ENCODE measurements at regions not wholly inside any gene's neighbourhood (a gene's known extent, or its start where the extent isn't known, plus 50 kb on each side); places are given as distances from the start of the nearest gene placed in this dataset.
"Not testable (repeated sequence)": the region's sequence is repeated elsewhere in the genome, so short reads cannot be mapped to it uniquely, and the experiment has no call there.

DNA sequence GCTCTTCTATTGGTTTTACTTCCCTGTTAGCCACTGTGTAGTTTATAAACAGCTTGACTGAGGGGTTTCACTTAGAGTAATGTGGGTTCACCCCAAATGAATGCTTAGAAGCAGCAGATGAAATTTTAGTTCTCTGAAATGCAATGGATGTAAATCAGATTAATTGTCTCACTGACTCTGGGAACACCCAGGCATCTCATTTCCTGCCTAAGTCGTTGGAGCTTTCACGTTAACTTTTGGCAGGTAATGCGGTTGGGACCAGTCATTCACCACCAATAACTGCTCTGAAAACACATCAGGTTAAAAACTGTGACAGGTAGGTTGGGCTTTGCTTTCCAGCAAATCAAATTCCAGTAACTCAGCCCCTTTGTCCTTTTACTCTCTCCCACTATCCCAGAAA, 775.4 kb downstream of the NTRK3 start:
- peaks cover 0 to 2% (median 0%) of the 10 kb centered on the region in 4 donors for H3K4me1 Mint-ChIP-seq
- H3K27ac Mint-ChIP-seq, result no peak overlapping the region
- no peak for ATAC-seq
- no peaks in the 10 kb centered on the region for H3K36me3 Mint-ChIP-seq
- peaks cover 0 to 9% (median 1%) of the 10 kb centered on the region in 9 donors for H3K9me3 Mint-ChIP-seq
- H3K27me3 Mint-ChIP-seq, result peaks cover 0 to 30% (median 12%) of the 10 kb centered on the region in 5 donors
- POLR2A ChIA-PET, result no interaction called here
- no peak overlapping the region for H3K4me3 Mint-ChIP-seq
- no peak for DNase-seq

DNA sequence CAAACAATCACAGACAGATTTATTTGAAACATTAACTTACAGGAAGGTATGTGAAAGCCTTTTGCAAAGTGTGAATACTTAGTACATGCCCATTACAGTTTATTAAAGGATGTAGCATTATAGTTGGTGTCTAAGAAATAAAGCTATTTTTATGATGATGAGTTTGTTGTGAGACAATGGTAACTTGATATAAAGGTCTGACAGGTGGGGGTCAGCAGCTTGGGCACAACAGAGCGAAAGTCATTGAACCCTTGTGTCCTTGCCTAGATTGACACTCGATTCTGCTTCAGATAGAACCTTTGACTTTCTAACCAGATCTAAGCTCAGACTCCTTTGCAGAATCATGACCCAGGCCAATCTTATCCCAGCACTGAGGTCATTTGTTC, 777.9 kb downstream of the NTRK3 start:
- no peak overlapping the region for H3K27ac Mint-ChIP-seq
- peaks cover 0 to 28% (median 12%) of the 10 kb centered on the region in 5 donors for H3K27me3 Mint-ChIP-seq
- peaks cover 0 to 9% (median 0%) of the 10 kb centered on the region in 9 donors for H3K9me3 Mint-ChIP-seq
- no peak overlapping the region for H3K4me3 Mint-ChIP-seq
- POLR2A ChIA-PET, result no interaction called here
- DNase-seq, result no peak
- ATAC-seq, result no peak
- H3K4me1 Mint-ChIP-seq, result peaks cover 0 to 2% (median 0%) of the 10 kb centered on the region in 4 donors
- no peaks in the 10 kb centered on the region for H3K36me3 Mint-ChIP-seq

DNA sequence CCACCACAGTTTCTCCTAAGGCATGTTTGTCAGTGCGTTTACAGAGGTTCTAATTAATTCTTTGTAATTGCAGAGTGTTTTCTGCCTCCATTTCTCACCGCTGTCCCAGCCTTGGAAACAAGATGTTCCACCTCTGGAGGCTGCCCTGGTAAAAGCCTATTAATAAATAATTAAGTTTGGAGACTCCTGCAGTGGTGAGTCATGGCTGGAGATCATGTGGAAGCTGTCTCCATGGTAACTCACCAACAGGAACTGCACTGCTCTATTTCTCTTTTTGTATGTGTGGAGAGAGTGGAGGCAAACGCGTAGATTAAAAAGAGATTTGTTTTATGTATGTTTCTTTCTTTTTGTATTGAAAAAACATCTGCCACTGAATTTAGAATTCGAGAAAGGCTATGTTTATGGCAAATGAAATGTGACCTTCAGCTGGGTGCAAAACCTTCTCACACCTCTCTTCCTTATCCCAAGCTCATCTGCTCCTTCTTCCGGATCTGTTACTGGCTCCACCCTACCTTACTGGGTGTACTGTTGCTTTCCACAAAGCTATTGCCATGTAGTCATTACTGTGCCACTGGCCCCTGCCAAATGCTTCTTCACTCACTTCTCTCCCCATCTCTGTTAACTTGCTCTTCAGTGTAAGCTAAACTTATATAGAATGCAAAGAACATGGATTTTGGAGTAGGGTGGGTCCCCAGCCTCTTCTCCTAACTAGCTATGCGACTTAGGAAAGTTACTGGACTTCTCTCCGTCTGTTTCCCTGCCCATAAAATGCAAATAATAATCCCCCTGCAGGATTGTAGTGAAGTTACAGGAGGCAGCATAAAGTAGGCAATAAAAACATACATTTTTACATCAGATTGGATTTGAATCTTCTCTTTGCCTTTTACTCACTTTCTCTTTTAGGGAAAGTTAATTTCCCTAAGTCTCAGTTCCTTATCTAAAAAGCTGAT, 778.5 kb downstream of the NTRK3 start:
- Mint-ChIP-seq H3K27ac (no peak overlapping the region), H3K27me3 (peaks cover 0 to 22% (median 8%) of the 10 kb centered on the region in 5 donors), H3K9me3 (peaks cover 0 to 9% (median 0%) of the 10 kb centered on the region in 9 donors), H3K4me3 (no peak overlapping the region), H3K4me1 (peaks cover 0 to 2% (median 0%) of the 10 kb centered on the region in 4 donors), H3K36me3 (no peaks in the 10 kb centered on the region)
- POLR2A ChIA-PET, result no interaction called here
- DNase-seq, result no peak
- no peak for ATAC-seq

DNA sequence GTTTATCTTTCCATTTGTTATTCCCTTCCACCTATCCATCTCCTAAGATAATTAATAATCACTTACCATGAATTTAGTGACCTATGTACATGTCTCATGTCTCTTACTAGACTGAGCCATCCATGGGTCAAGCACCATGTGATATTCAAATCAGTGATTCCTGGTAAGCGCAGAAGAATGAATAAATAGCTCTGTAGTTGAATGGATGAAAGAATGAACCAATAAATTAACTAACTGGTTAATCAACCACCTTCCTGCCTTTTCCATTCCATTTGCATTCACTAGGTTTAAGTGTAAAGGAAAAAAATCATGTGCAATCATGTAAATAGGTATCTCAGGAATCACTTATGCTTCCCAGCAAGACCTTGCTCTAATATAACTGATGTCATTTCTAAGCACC, 779.5 kb downstream of the NTRK3 start:
- ATAC-seq, result no peak
- no peak overlapping the region for H3K4me3 Mint-ChIP-seq
- no peak overlapping the region for H3K27ac Mint-ChIP-seq
- H3K4me1 Mint-ChIP-seq, result peaks cover 0 to 2% (median 0%) of the 10 kb centered on the region in 4 donors
- POLR2A ChIA-PET, result no interaction called here
- DNase-seq, result no peak
- H3K9me3 Mint-ChIP-seq, result peaks cover 0 to 6% (median 0%) of the 10 kb centered on the region in 9 donors
- H3K27me3 Mint-ChIP-seq, result peaks cover 0 to 18% (median 8%) of the 10 kb centered on the region in 5 donors
- no peaks in the 10 kb centered on the region for H3K36me3 Mint-ChIP-seq

DNA sequence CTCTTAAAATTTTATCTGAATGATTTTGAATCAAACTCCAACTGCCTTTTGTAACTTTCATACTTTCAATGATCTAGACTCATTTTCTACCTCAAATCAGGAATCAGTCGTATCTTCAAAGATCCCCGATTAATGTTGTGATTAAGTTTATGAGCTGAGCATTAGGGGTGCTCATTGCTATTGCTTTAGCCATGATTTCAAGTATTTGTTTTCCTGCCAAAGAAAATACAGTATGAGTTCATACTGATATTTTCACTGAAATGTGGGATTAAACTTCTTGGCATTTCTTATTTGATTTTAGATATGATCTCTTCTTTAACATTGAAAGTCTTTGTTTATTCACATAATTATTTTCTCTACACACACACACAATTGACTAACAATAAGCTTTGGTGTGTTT, 785.6 kb downstream of the NTRK3 start:
- ATAC-seq, result no peak
- Mint-ChIP-seq H3K27me3 (peaks cover 0 to 5% (median 0%) of the 10 kb centered on the region in 5 donors), H3K27ac (no peak overlapping the region), H3K36me3 (peaks cover 0 to 4% (median 0%) of the 10 kb centered on the region in 3 donors), H3K4me3 (no peak overlapping the region), H3K4me1 (no peaks in the 10 kb centered on the region), H3K9me3 (peaks cover 0 to 6% (median 0%) of the 10 kb centered on the region in 9 donors)
- POLR2A ChIA-PET, result no interaction called here
- DNase-seq, result no peak

DNA sequence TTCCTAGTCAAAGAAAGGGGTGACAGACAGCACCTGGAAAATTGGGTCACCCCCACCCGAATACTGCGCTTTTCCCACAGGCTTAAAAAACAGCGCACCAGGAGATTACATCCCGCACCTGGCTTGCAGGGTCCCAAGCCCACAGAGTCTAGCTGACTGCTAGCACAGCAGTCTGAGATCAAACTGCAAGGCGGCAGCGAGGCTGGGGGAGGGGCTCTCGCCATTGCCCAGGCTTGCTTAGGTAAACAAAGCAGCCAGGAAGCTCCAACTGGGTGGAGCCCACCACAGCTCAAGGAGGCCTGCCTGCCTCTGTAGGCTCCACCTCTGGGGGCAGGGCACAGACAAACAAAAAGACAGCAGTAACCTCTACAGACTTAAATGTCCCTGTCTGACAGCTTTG, 792.6 kb downstream of the NTRK3 start:
- H3K9me3 Mint-ChIP-seq, H3K27ac Mint-ChIP-seq, H3K36me3 Mint-ChIP-seq, POLR2A ChIA-PET, ATAC-seq, H3K4me1 Mint-ChIP-seq, DNase-seq, H3K4me3 Mint-ChIP-seq: not testable (repeated sequence)
- H3K27me3 Mint-ChIP-seq, result peaks cover 6 to 24% (median 10%) of the 10 kb centered on the region in 5 donors

DNA sequence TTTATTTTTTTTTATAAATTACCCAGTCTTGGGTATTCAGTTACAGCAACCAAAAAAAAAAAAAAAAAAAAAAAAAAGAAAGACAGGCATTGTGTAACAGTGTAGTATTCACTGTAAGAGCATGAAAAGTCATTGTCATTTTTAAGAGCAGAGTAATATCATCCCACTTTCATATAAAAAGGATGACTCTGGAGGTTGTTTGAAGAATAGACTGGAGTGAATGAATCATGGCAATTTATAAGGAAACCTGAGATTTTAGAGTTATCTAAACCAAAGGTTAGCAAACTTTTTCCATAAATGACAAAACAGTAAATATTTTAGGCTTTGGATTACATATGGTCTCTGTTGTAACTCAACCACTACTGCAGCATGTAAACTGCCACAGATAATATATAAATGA, 794.9 kb downstream of the NTRK3 start:
- no peak for DNase-seq
- peaks cover 0 to 7% (median 0%) of the 10 kb centered on the region in 9 donors for H3K9me3 Mint-ChIP-seq
- no peak for ATAC-seq
- peaks cover 6 to 27% (median 10%) of the 10 kb centered on the region in 5 donors for H3K27me3 Mint-ChIP-seq
- no peak overlapping the region for H3K4me3 Mint-ChIP-seq
- peaks cover 0 to 3% (median 0%) of the 10 kb centered on the region in 3 donors for H3K36me3 Mint-ChIP-seq
- POLR2A ChIA-PET, result no interaction called here
- H3K4me1 Mint-ChIP-seq, result no peaks in the 10 kb centered on the region
- H3K27ac Mint-ChIP-seq, result no peak overlapping the region

DNA sequence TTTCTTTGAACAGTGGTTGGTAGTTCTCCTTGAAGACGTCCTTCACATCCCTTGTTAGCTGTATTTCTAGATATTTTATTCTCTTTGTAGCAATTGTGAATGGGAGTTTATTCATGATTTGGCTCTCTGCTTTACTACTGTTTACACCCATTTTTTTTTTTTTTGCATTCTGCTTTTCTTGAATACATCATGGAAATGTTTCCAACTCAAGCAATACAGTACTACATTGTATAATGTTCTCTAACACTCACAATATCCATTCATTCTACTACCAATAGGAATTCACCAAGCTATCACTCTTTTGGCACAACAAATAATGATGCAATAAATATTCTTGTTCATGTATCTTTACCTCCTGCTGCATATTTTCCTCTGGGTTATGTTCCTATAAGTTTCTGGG, 801.7 kb downstream of the NTRK3 start:
- H3K27ac Mint-ChIP-seq, result no peak overlapping the region
- peaks cover 4 to 13% (median 4%) of the 10 kb centered on the region in 5 donors for H3K27me3 Mint-ChIP-seq
- no peak for ATAC-seq
- H3K9me3 Mint-ChIP-seq, result peaks cover 0 to 19% (median 6%) of the 10 kb centered on the region in 9 donors
- no peaks in the 10 kb centered on the region for H3K36me3 Mint-ChIP-seq
- H3K4me3 Mint-ChIP-seq, result no peak overlapping the region
- H3K4me1 Mint-ChIP-seq, result no peaks in the 10 kb centered on the region
- no peak for DNase-seq
- POLR2A ChIA-PET, result no interaction called here

DNA sequence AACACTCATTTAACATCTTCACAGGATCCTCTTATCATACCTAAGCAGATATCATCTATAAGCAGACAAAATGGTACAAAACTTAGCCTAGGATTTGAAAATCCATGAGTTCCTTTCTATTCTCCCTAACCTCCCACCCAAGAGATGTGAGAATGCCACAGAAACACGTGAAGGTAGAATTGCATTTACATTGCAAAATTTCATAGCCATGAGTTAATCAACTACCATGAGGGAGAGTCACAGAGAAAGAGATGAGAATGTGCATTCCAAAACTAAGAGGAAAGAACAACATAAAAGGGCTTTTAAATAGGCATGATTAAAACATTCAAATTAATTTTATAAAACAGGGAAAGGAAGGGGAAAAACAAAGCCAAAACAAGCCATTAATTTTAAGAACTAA, 806.2 kb downstream of the NTRK3 start:
- ATAC-seq, result no peak
- peaks cover 0 to 19% (median 8%) of the 10 kb centered on the region in 9 donors for H3K9me3 Mint-ChIP-seq
- no peaks in the 10 kb centered on the region for H3K4me1 Mint-ChIP-seq
- no peak overlapping the region for H3K27ac Mint-ChIP-seq
- H3K4me3 Mint-ChIP-seq, result no peak overlapping the region
- no peaks in the 10 kb centered on the region for H3K36me3 Mint-ChIP-seq
- POLR2A ChIA-PET, result no interaction called here
- no peak for DNase-seq
- peaks cover 3 to 23% (median 4%) of the 10 kb centered on the region in 5 donors for H3K27me3 Mint-ChIP-seq

DNA sequence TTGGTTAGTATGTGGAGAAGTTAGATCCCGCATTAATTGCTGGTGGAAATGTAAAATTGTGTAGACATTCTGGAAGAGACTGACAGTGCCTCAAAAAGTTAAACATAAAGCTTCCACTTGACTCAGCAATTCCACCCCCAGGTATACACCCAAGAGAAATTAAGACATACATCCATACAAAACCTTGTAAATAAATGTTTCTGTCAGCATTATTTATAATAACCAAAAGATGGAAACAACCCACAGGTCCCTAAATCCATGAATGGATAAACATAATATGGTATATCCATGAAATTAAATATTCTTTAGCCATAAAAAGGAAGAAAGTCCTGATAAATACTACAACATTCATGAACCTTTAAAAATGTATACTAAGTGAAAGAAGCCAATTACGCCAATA, 817.4 kb downstream of the NTRK3 start:
- no peak overlapping the region for H3K27ac Mint-ChIP-seq
- ATAC-seq (no peak), DNase-seq (no peak)
- POLR2A ChIA-PET, result no interaction called here
- H3K9me3 Mint-ChIP-seq, result peaks cover 0 to 2% (median 0%) of the 10 kb centered on the region in 9 donors
- H3K4me3 Mint-ChIP-seq, result no peak overlapping the region
- no peaks in the 10 kb centered on the region for H3K36me3 Mint-ChIP-seq
- peaks cover 0 to 3% (median 0%) of the 10 kb centered on the region in 5 donors for H3K27me3 Mint-ChIP-seq
- no peaks in the 10 kb centered on the region for H3K4me1 Mint-ChIP-seq

DNA sequence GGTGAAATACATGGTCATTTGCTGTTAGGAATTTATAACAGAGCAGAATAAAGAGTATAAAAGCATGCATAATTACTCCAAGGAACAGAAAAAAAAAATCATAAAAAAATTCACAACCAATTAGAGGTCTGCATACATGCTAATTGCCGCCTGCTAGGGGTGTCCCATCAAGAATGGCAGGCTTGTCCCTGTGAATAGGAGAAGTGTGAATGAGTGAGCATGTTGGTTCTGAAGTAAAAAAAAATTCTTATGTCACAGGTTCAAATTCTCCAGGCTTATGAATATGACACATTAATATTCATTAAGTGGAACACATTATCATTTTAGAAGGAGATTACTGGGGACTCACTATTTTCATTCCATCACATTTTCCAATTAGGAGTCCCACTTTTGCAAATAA, 822.7 kb downstream of the NTRK3 start:
- H3K27me3 Mint-ChIP-seq, result peaks cover 0 to 30% (median 6%) of the 10 kb centered on the region in 5 donors
- H3K27ac Mint-ChIP-seq, result no peak overlapping the region
- POLR2A ChIA-PET, result no interaction called here
- ATAC-seq, result no peak
- H3K36me3 Mint-ChIP-seq, result no peaks in the 10 kb centered on the region
- no peak for DNase-seq
- peaks cover 0 to 3% (median 0%) of the 10 kb centered on the region in 9 donors for H3K9me3 Mint-ChIP-seq
- no peaks in the 10 kb centered on the region for H3K4me1 Mint-ChIP-seq
- H3K4me3 Mint-ChIP-seq, result no peak overlapping the region

DNA sequence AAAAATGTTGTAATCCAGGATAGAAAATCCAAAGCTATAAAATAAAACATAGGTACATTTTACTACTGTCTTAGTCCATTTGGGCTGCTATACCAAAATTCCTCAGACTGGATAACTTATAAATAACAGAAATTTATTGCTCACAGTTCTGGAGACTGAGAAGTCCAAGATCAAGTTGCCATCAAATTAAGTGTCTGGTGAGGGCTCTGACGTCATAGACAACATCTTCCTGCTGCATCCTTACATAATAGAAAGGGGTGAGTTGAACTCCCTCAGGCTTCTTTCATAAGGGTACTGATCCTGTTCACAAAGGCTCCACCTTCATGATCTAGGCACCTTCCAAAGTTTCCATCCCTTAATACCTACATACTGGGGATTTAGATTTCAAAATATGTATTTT, 826.8 kb downstream of the NTRK3 start:
- ATAC-seq (no peak), DNase-seq (no peak)
- no peaks in the 10 kb centered on the region for H3K36me3 Mint-ChIP-seq
- peaks cover 0 to 42% (median 13%) of the 10 kb centered on the region in 5 donors for H3K27me3 Mint-ChIP-seq
- POLR2A ChIA-PET, result no interaction called here
- no peaks in the 10 kb centered on the region for H3K4me1 Mint-ChIP-seq
- peaks cover 0 to 3% (median 0%) of the 10 kb centered on the region in 9 donors for H3K9me3 Mint-ChIP-seq
- H3K27ac Mint-ChIP-seq, result no peak overlapping the region
- no peak overlapping the region for H3K4me3 Mint-ChIP-seq

DNA sequence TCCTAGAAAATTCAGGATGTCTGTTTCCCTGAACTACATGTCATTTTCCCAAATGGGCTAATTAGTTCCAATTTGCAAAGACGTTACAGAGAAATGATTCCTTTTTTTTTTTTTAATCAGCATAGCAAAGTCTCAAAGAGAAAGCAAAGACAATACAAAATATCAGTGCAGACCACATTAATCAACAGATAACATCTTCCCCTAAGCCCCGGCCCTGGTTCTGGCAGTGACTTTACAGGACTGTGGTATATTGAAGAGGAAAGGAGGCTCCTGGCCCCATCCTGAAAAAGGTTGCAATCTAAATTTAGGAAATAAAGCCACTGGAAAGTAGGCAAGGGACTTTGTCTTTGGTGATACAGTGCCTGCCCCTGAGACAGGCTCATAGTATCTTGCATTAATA, 836.5 kb downstream of the NTRK3 start:
- POLR2A ChIA-PET, result no interaction called here
- H3K4me1 Mint-ChIP-seq, result no peaks in the 10 kb centered on the region

More for the DNA sequence above, 836.5 kb downstream of the NTRK3 start:
- no peak overlapping the region for H3K27ac Mint-ChIP-seq
- H3K4me3 Mint-ChIP-seq, result no peak overlapping the region
- no peaks in the 10 kb centered on the region for H3K9me3 Mint-ChIP-seq
- no peaks in the 10 kb centered on the region for H3K36me3 Mint-ChIP-seq
- DNase-seq, result no peak
- H3K27me3 Mint-ChIP-seq, result peaks cover 0 to 33% (median 4%) of the 10 kb centered on the region in 5 donors
- no peak for ATAC-seq

All from naive thymus-derived CD8-positive, alpha-beta T cell (primary cell).